GM19351 (cell line): ENCODE measurements at regions not wholly inside any gene's neighbourhood (a gene's known extent, or its start where the extent isn't known, plus 50 kb on each side); places are given as distances from the start of the nearest gene placed in this dataset.

Experiments used
- ATAC-seq: cut with Tn5 transposase; IDR thresholded peaks from one replicate; pipeline ENCODE4 v1.9.1; 2021; ENCODE audit warnings: mild to moderate bottlenecking, moderate library complexity; ENCODE audit not compliant: unreplicated experiment

GRCh38 chr14:85978582-85979250 is 448.8 kb downstream of the FLRT2 start:
- no peak for ATAC-seq

GRCh38 chr14:85974602-85975001 is 444.7 kb downstream of the FLRT2 start:
- ATAC-seq, result no peak

GRCh38 chr14:85963486-85963885 is 433.5 kb downstream of the FLRT2 start:
- no peak for ATAC-seq

DNA sequence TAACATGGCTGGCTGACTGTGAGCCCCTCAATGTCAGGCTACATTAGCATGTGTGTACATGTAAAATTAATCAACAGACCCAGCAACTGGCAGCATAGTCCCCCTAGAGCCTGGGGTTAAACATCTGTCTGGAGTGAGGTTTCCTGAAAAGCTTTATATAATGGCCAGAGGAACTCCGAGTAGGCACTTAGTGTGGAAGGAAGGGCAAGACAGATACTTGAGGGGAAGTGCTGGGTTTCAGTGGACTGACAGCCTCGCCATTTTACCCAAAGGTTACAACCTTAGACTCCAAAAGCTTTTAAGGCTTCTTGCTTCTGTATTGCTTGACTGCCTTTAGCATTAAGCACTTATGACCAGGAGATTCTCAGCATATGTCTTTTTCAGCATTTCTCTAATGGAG is 430.8 kb downstream of the FLRT2 start:
- no peak for ATAC-seq

GRCh38 chr14:85959063-85959462 is 429.1 kb downstream of the FLRT2 start:
- no peak for ATAC-seq

DNA sequence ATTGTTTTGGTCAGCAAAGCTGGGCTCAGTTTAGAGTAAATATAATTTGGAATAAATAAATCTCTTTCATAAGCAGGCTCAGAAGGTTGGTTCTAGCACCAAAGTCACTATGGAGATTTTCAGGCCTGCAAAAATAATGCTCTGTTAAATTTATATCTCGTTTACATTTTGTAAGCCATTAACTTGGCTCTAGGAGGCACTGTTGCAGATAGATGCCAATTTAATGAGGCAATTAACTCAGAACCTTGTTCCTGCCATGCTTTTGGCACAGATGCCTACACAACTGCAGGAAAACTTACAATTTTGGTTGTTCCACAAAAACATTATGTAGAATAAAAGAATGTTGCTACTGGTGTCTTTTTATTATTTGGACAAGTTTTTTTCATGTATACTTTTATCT is 428.1 kb downstream of the FLRT2 start:
- no peak for ATAC-seq

- no peak for ATAC-seq
Observed at GRCh38 chr14:85953265-85953664, 423.3 kb downstream of the FLRT2 start.

DNA sequence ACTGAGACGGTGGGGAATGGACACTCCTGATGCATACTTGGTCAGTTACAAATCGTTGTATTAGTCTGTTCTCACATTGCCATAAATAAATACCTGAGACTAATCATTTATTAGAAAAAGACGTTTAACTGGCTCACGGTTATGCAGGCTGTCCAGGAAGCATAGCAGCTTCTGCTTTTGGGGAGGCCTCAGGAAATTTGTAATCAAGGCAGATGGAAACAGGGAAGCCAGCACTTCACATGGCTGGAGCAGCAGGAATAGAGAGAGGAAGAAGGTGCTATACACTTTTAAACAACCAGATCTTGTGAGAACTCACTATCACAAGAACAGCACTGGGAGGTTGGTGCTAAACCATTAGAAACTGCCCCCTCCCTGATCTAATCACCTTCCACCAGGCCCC is 418.2 kb downstream of the FLRT2 start:
- no peak for ATAC-seq

DNA sequence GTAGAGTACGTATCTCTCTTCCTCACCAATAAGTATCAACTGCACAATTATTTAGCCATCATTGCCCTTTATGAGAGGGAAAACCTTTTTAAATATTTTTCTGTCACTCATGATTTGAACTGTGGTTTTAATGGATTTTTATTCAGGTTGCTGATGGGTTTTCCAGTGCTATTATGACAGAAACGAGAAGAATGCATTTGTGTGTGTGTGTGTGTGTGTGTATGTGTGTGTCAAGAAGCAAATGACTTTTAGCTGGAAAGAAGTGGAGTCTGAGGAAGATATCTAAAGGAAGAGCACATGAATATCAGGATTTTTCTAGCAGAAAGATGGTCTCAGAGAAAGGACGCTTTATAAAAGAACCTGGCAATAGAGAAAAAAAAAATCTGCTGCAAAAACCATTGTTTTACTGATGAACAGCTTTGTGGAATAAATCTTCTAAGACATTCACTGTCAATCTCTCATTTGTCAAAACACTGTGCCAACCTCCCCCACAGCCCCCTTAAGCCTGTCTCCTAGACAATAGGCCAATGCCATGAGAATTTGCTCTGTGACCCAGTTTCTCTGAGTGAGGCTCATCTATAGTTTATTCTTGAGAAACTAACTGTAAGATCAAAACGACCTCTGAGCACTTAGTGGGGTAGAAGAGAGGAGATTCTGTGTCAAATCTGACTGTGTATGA is 417.7 kb downstream of the FLRT2 start:
- ATAC-seq, result no peak

DNA sequence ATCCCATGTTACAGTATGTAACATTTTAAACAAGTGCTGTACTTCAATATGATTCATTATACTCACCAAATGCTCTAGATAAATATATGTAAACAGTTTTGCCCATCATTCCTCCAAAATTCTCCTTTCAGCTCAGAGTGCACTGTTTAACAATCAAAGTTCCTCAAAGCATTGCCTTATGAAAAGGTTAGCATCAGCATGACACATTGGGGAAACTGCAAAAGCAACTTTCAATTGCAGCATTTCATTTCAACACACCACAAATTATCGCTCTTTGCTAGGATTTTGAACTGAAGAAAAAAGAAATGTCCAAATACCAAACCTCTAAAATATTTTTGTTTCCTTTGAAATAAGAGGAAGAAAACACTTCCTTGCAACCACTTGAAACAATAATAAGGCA is 413.2 kb downstream of the FLRT2 start:
- no peak for ATAC-seq

GRCh38 chr14:85934886-85935254 is 404.9 kb downstream of the FLRT2 start:
- ATAC-seq, result peak; percentile 56

- peak; percentile 82 for ATAC-seq
Observed at GRCh38 chr14:85934123-85934885, 404.4 kb downstream of the FLRT2 start.

- ATAC-seq, result no peak
Observed at GRCh38 chr14:85921241-85921640, 391.3 kb downstream of the FLRT2 start.

DNA sequence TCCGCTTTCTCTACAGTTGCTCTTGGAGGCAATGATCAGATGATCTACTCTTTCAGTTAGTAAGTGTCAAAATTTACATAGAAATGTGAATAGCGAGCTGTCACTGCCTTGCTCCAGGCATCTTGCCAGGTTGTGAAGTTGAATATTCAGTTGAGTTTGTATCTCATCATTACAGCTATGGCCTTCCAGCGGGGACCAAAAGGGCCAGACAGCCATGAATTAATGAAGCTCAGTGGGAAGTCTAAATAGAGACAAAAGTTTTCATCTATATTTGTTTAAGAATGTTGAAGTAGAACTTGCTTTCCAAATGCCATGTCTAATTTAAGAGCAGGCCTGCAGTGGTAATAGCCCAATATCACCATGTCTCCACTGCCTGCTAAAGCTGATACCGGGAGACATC is 387.8 kb downstream of the FLRT2 start:
- no peak for ATAC-seq

DNA sequence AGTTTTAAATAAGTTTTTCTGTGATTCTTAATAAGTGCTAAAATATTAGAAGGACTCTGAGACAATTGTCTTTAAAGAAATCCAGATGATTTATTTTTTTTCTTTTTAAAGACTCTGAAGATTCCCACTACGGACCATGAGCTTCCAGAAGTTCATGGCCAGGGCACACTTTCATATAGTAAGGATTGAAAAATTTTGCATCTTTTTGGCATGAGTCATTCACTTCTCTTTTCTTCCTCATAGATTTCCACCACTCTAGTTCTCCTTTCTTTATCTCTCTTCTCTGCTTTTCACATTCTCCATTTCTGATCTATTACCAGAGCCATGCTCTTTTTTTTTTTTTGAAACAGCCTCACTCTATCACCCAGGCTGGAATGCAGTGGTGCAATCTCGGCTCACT is 385.8 kb downstream of the FLRT2 start:
- ATAC-seq, result no peak

DNA sequence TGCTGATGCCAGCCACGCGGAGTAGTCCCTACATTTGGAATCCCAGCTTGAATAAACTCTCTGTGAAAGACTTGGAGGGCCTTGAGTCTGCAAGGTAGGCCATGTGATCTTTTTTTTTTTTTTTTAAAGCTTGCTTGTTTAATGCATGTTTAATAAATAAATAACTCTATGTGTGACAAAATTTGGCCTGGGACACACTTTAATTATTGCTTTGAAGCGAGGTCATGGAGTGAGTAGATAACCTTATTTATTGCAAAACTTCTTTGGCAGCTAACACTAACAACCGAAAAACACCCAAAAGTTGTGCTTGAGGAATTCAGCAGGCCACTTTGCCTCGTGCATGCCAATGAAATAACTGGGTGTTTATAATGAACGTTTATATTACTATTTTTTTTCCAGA is 382.2 kb downstream of the FLRT2 start:
- no peak for ATAC-seq

DNA sequence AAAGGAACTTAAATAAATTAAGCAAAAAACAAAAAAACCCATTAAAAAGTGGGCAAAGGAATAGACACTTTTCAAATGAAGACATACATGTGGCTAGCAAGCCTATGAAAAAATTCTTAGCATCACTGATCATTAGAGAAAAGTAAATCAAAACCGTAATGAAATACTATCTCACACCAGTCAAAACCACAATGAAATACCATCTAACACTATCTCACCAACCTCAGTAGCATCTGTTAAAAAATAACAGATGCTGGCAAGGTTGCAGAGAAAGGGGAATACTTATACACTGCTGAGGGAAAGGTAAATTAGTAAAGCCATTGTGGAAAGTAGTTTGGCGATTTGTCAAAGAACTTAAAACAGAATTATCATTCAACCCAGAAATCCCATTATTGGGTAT is 381.1 kb downstream of the FLRT2 start:
- ATAC-seq, result no peak

GRCh38 chr14:85909581-85909980 is 379.6 kb downstream of the FLRT2 start:
- ATAC-seq, result no peak

GRCh38 chr14:85907536-85907935 is 377.6 kb downstream of the FLRT2 start:
- no peak for ATAC-seq

DNA sequence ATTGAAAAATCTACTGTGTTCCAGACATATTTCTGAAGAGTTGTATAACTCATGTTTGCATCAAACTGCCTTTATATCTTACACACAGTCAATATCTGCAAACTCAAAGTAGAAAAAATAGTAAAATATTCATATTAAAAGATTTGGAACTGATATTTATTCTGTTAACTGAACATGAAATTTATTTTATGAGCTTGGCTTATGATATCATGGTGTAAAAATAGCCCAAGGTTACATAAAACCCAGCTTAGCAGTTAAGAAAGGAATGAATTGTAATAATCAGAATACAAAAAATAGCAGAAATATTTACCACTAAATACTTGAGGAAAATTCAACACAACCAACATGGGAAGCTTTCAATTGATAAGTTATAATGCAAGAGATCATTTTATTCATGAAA is 367.9 kb downstream of the FLRT2 start:
- no peak for ATAC-seq

DNA sequence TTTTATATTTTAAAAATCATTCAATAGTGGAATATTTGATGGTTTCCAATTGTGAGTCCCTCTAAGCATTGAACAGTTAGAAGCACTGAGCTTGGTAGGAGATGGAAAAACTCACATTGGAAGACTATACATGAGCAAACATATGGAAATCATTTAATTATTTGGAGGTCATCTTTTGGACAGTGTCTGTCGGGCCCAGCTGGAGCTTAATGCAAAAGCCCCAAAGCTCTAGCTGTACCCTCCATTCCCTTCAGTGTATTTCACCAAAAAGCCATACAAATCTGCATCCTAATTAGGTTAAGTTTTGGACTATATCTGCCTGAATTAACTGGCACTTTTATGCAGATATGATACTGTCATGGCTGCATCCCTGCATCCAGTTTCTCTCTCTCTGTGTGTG is 365.7 kb downstream of the FLRT2 start:
- no peak for ATAC-seq

- no peak for ATAC-seq
Observed at GRCh38 chr14:85892251-85892650, 362.3 kb downstream of the FLRT2 start.
